ENCODE measurements at regions not wholly inside any gene's neighbourhood (a gene's known extent, or its start where the extent isn't known, plus 50 kb on each side); places are given as distances from the start of the nearest gene placed in this dataset.

DNA sequence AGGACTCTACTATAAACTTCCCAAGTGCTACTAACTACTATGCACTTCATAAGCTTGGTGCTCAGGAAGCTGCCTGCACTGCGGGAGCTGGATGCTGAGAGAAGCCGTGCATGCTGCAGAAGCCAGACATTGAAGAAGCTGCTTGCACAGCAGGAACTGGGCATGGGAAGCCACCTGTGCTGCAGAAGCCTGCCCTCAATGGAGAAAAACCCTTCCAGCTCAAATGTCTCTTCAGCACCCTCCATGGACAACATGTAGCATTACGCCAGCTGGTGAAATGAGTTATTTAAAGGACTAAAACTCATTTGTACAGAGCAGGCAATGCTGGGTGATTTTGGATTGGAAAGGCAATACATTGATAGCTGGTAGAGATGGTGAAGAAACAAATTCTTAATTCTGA, 247.2 kb downstream of the KIF4B start:
- Mint-ChIP-seq H3K36me3 (ENCODE audit: low read depth) (no peaks in the 10 kb centered on the region), H3K9me3 (no peaks in the 10 kb centered on the region), H3K27me3 (no peaks in the 10 kb centered on the region), H3K4me1 (no peaks in the 10 kb centered on the region), H3K4me3 (no peak overlapping the region), H3K27ac (no peak overlapping the region)
- CTCF ChIA-PET = no interaction called here
- POLR2A ChIA-PET = no interaction called here
- no peak for DNase-seq

GRCh38 chr5:155263381-155263780, 249.8 kb downstream of the KIF4B start:
- CTCF ChIA-PET = interaction anchor here (1.7 kb wide), 1 partner anchor 59 kb away, joined by 3 read pairs; no protein-coding TSS in a partner anchor
- Mint-ChIP-seq H3K4me3 (no peak overlapping the region), H3K4me1 (no peaks in the 10 kb centered on the region), H3K9me3 (no peaks in the 10 kb centered on the region), H3K27me3 (no peaks in the 10 kb centered on the region), H3K27ac (no peak overlapping the region), H3K36me3 (ENCODE audit: low read depth) (no peaks in the 10 kb centered on the region)
- no peak for DNase-seq
- POLR2A ChIA-PET = no interaction called here

DNA sequence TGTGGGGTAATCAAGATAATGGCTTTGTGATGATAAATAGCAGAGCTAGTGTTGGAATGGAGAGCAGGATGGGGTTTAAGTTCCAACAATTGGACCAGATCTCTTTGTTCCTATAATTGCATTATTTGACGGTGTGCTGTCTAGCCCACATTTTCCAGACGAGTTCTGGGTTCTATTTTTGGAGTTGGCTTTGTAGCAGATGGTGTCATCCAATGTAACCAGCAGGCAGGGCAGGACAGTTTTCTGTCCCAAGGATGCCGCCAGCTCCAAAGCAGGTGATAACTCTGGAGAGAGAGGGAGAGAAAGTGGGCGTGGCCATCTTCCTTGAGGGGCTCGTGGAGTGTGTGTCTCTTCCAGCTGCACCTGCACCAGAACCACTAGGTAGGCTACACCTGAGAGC, 251.3 kb downstream of the KIF4B start:
- H3K4me3 Mint-ChIP-seq = no peak overlapping the region
- H3K27ac Mint-ChIP-seq = no peak overlapping the region
- CTCF ChIA-PET = interaction anchor here (1.7 kb wide), 1 partner anchor 58 kb away, joined by 3 read pairs; no protein-coding TSS in a partner anchor
- H3K4me1 Mint-ChIP-seq = no peaks in the 10 kb centered on the region
- no peaks in the 10 kb centered on the region for H3K27me3 Mint-ChIP-seq
- no peaks in the 10 kb centered on the region for H3K36me3 Mint-ChIP-seq (ENCODE audit: low read depth)
- POLR2A ChIA-PET = no interaction called here
- DNase-seq = no peak
- no peaks in the 10 kb centered on the region for H3K9me3 Mint-ChIP-seq

DNA sequence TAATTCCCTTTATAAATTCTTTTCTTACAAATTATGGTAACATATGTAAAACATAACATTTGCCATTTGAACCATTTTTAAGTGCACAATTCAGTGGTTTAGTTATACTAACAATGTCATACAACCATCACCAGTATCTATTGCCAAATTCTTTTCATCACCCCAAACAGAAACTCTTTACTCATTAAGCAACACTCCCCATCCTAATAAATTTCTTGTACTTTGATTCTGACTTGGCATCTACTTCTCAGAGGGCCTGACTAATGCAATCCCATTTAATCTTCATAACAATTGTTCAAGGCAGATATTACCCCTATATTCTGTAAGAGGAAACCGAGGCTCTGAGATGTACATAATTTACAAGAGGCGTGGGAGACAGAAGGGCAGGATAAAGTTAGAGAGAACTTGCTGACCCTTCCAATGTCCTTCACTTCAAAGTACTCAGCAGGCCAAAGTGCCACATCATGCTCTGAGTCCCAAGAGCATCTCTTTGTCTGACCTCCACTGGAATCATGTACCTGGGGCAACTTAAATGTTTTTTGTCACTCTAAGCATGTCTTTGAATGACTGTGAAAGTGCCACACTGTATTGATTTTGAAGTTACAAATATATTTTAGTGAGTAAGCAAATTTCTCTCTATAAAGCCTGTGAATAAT, 255.3 kb downstream of the KIF4B start:
- Mint-ChIP-seq H3K27me3 (no peaks in the 10 kb centered on the region), H3K4me1 (no peaks in the 10 kb centered on the region), H3K9me3 (no peaks in the 10 kb centered on the region), H3K27ac (no peak overlapping the region), H3K4me3 (no peak overlapping the region), H3K36me3 (ENCODE audit: low read depth) (no peaks in the 10 kb centered on the region)
- POLR2A ChIA-PET = no interaction called here
- CTCF ChIA-PET = no interaction called here
- no peak for DNase-seq

DNA sequence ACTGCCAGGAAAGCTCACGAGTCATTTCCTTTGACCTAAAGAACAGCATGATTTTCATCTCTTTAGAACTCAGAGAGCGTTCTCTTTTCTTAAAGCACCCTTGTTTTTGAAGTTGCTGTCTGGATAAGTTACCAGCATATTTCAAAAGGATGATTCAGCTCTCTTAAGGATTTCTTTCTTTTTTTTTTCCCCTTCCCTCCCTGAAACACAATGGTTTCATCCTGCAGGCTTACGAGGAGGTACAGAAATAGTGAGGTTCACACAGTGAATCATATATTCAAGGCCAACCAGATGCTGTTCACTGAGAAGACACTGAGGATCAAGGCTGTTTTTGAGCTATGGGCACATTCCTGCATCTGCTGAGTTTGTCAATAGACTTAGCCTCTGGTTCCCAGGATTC, 257.2 kb downstream of the KIF4B start:
- no peaks in the 10 kb centered on the region for H3K4me1 Mint-ChIP-seq
- CTCF ChIA-PET = no interaction called here
- H3K27ac Mint-ChIP-seq = no peak overlapping the region
- H3K27me3 Mint-ChIP-seq = no peaks in the 10 kb centered on the region
- H3K4me3 Mint-ChIP-seq = no peak overlapping the region
- no peaks in the 10 kb centered on the region for H3K36me3 Mint-ChIP-seq (ENCODE audit: low read depth)
- H3K9me3 Mint-ChIP-seq = no peaks in the 10 kb centered on the region
- DNase-seq = no peak
- POLR2A ChIA-PET = no interaction called here

- H3K27me3 Mint-ChIP-seq = no peaks in the 10 kb centered on the region
- no peaks in the 10 kb centered on the region for H3K9me3 Mint-ChIP-seq
- H3K36me3 Mint-ChIP-seq (ENCODE audit: low read depth) = no peaks in the 10 kb centered on the region
- no peaks in the 10 kb centered on the region for H3K4me1 Mint-ChIP-seq
- no peak for DNase-seq
- H3K4me3 Mint-ChIP-seq = no peak overlapping the region
- ChIA-PET POLR2A (no interaction called here), CTCF (no interaction called here)
- H3K27ac Mint-ChIP-seq = no peak overlapping the region
Observed at GRCh38 chr5:155274484-155274883, 260.9 kb downstream of the KIF4B start.

GRCh38 chr5:155275222-155275621, 261.7 kb downstream of the KIF4B start:
- Mint-ChIP-seq H3K4me3 (no peak overlapping the region), H3K27ac (no peak overlapping the region), H3K27me3 (no peaks in the 10 kb centered on the region), H3K9me3 (no peaks in the 10 kb centered on the region), H3K36me3 (ENCODE audit: low read depth) (no peaks in the 10 kb centered on the region), H3K4me1 (no peaks in the 10 kb centered on the region)
- CTCF ChIA-PET = no interaction called here
- DNase-seq = no peak
- POLR2A ChIA-PET = no interaction called here

GRCh38 chr5:155276231-155276630, 262.7 kb downstream of the KIF4B start:
- Mint-ChIP-seq H3K4me1 (no peaks in the 10 kb centered on the region), H3K27ac (no peak overlapping the region), H3K9me3 (no peaks in the 10 kb centered on the region), H3K4me3 (no peak overlapping the region), H3K27me3 (no peaks in the 10 kb centered on the region), H3K36me3 (ENCODE audit: low read depth) (no peaks in the 10 kb centered on the region)
- no peak for DNase-seq
- ChIA-PET CTCF (no interaction called here), POLR2A (no interaction called here)

DNA sequence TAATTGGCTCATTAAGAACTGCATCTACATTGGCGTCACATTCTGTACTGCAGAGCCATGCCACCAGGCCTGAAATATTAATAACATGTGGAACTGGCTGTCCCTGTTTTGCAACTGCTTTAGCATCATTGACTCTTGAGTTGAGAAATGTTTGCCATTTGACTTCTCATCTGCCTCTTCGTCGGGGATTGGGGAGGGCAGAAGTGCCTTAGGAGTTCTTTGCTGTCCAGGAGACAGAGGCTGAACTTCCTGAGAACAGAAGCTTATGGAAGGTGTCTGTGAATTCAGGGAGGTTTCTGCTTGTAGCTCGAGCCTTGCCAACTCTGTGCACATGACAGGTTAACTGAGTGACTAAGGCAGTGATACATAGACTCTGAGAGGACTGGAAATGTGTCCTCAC, 265.0 kb downstream of the KIF4B start:
- Mint-ChIP-seq H3K4me3 (no peak overlapping the region), H3K27me3 (peaks cover 1% of the 10 kb centered on the region), H3K9me3 (no peaks in the 10 kb centered on the region), H3K27ac (no peak overlapping the region), H3K4me1 (no peaks in the 10 kb centered on the region), H3K36me3 (ENCODE audit: low read depth) (no peaks in the 10 kb centered on the region)
- CTCF ChIA-PET = no interaction called here
- no peak for DNase-seq
- POLR2A ChIA-PET = no interaction called here

- Mint-ChIP-seq H3K9me3 (no peaks in the 10 kb centered on the region), H3K27ac (no peak overlapping the region), H3K4me3 (no peak overlapping the region), H3K4me1 (no peaks in the 10 kb centered on the region), H3K36me3 (ENCODE audit: low read depth) (no peaks in the 10 kb centered on the region), H3K27me3 (peaks cover 1% of the 10 kb centered on the region)
- ChIA-PET CTCF (no interaction called here), POLR2A (no interaction called here)
- DNase-seq = no peak
Observed at GRCh38 chr5:155282503-155283107, 269.1 kb downstream of the KIF4B start.

- Mint-ChIP-seq H3K27ac (no peak overlapping the region), H3K36me3 (ENCODE audit: low read depth) (no peaks in the 10 kb centered on the region), H3K9me3 (no peaks in the 10 kb centered on the region), H3K4me1 (no peaks in the 10 kb centered on the region), H3K27me3 (peaks cover 1% of the 10 kb centered on the region), H3K4me3 (no peak overlapping the region)
- CTCF ChIA-PET = no interaction called here
- DNase-seq = no peak
- POLR2A ChIA-PET = no interaction called here
Observed at GRCh38 chr5:155285706-155286105, 272.2 kb downstream of the KIF4B start.

- no peak overlapping the region for H3K27ac Mint-ChIP-seq
- POLR2A ChIA-PET = no interaction called here
- H3K27me3 Mint-ChIP-seq = no peaks in the 10 kb centered on the region
- no peaks in the 10 kb centered on the region for H3K4me1 Mint-ChIP-seq
- H3K9me3 Mint-ChIP-seq = no peaks in the 10 kb centered on the region
- no peak for DNase-seq
- CTCF ChIA-PET = no interaction called here
- H3K36me3 Mint-ChIP-seq (ENCODE audit: low read depth) = no peaks in the 10 kb centered on the region
- H3K4me3 Mint-ChIP-seq = no peak overlapping the region
Observed at GRCh38 chr5:155290937-155291336, 277.4 kb downstream of the KIF4B start.

GRCh38 chr5:155293605-155294178, 280.1 kb downstream of the KIF4B start:
- peaks cover 5% of the 10 kb centered on the region for H3K9me3 Mint-ChIP-seq
- no peak for DNase-seq
- H3K4me1 Mint-ChIP-seq = no peaks in the 10 kb centered on the region
- H3K27me3 Mint-ChIP-seq = no peaks in the 10 kb centered on the region
- H3K27ac Mint-ChIP-seq = no peak overlapping the region
- ChIA-PET CTCF (no interaction called here), POLR2A (no interaction called here)
- no peaks in the 10 kb centered on the region for H3K36me3 Mint-ChIP-seq (ENCODE audit: low read depth)
- no peak overlapping the region for H3K4me3 Mint-ChIP-seq

GRCh38 chr5:155295111-155295510, 281.6 kb downstream of the KIF4B start:
- Mint-ChIP-seq H3K27me3 (no peaks in the 10 kb centered on the region), H3K4me3 (no peak overlapping the region), H3K4me1 (no peaks in the 10 kb centered on the region), H3K9me3 (peaks cover 5% of the 10 kb centered on the region), H3K36me3 (ENCODE audit: low read depth) (no peaks in the 10 kb centered on the region), H3K27ac (no peak overlapping the region)
- DNase-seq = no peak
- ChIA-PET CTCF (no interaction called here), POLR2A (no interaction called here)
